Activated T-helper 17 cell treated with anti-CD3 and anti-CD28 coated beads, Interleukin-2, amount 50 U/mL, for 72 hours (primary cell): ENCODE measurements at regions not wholly inside any gene's neighbourhood (a gene's known extent, or its start where the extent isn't known, plus 50 kb on each side); places are given as distances from the start of the nearest gene placed in this dataset.

Experiments
- ATAC-seq: fragments of 150-1000 bp; cut with Tn5 transposase; replicated peaks from 2 replicates; pipeline ENCODE4 v1.10.0; 2021; ENCODE audit warnings: mild to moderate bottlenecking, moderate library complexity
- H3K27ac Mint-ChIP-seq: one replicate; pipeline ENCODE4 v1.8.0; 2022; ENCODE audit warnings: mixed read lengths
- H3K27me3 Mint-ChIP-seq: one replicate; pipeline ENCODE4 v1.8.0; 2022; ENCODE audit warnings: mixed read lengths
- H3K36me3 Mint-ChIP-seq: one replicate; pipeline ENCODE4 v1.8.0; 2022; ENCODE audit warnings: low read depth, mild to moderate bottlenecking, mixed read lengths
- H3K4me1 Mint-ChIP-seq: one replicate; pipeline ENCODE4 v1.8.0; 2022; ENCODE audit warnings: mixed read lengths
- H3K4me3 Mint-ChIP-seq: one replicate; pipeline ENCODE4 v1.8.0; 2022; ENCODE audit warnings: mild to moderate bottlenecking, mixed read lengths
- H3K9me3 Mint-ChIP-seq: one replicate; pipeline ENCODE4 v1.8.0; 2022; ENCODE audit warnings: mixed read lengths

DNA sequence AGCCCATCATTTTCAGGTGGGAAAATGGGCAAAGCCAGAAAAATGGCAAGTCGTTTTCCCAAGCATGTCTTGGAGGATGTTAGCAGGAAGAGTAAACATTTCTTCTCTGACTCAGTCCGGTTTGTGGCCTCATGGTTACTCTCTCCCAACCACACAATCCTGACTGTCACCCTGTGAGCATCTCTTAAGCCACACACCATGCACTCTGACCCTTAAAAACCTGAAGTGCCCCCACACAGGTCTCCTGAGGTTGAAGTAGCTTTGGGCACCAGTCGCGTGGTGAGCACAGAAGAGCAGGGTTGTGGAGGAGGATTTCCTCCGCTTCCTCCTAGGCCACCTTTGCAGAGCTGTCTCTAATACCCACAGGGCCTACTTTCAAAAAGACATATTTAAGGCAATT, 387.3 kb upstream of the NPVF start:
- Mint-ChIP-seq H3K36me3 (no peaks in the 10 kb centered on the region), H3K9me3 (peaks cover 4% of the 10 kb centered on the region), H3K4me1 (peaks cover 3% of the 10 kb centered on the region), H3K4me3 (no peak overlapping the region), H3K27ac (no peak overlapping the region), H3K27me3 (peaks cover 12% of the 10 kb centered on the region)
- ATAC-seq = no peak

DNA sequence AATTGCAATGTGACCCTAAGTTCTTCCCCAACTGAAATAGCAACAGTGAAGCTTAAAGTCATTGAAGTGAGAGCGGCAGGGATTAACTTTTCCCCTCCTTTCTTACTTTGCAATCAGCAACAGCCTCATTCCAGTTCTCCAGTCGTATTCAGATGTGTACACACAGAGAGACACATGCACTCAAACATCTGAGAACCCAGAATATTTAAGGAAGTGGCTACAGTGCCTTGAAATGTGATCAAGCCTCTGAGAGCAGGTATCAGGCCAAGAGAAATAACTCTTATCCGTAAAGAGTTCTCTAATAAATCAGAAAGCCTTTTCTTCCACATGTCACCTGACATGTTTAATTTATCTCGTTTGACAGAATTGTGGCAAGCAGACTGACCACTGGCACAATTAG, 388.9 kb upstream of the NPVF start:
- ATAC-seq = no peak

DNA sequence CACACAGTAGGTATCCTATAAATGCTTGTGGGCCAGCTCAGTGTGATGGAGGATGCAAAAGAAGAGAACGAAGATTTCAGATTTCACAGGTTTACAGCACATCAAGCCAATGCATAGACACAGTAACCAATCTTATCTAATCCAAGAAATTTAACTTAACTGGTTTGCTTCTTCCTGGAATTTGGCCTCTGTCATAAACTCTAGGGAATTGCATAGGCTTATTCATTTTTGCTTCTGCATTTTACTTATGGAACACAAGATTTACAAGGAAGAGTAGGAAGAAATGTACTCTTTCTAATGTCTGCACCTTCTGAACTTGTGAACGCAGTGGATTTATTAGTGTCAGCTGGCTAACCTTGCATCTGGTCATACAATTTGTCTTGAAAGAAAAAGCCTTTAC, 389.4 kb upstream of the NPVF start:
- no peak overlapping the region for H3K4me3 Mint-ChIP-seq
- H3K4me1 Mint-ChIP-seq = peaks cover 3% of the 10 kb centered on the region
- peaks cover 8% of the 10 kb centered on the region for H3K27me3 Mint-ChIP-seq
- ATAC-seq = no peak
- H3K36me3 Mint-ChIP-seq = no peaks in the 10 kb centered on the region
- H3K9me3 Mint-ChIP-seq = no peaks in the 10 kb centered on the region
- H3K27ac Mint-ChIP-seq = no peak overlapping the region

More for the DNA sequence above, 388.9 kb upstream of the NPVF start:
- Mint-ChIP-seq H3K27ac (no peak overlapping the region), H3K36me3 (no peaks in the 10 kb centered on the region), H3K4me3 (no peak overlapping the region), H3K9me3 (no peaks in the 10 kb centered on the region), H3K27me3 (peaks cover 8% of the 10 kb centered on the region), H3K4me1 (peaks cover 3% of the 10 kb centered on the region)

DNA sequence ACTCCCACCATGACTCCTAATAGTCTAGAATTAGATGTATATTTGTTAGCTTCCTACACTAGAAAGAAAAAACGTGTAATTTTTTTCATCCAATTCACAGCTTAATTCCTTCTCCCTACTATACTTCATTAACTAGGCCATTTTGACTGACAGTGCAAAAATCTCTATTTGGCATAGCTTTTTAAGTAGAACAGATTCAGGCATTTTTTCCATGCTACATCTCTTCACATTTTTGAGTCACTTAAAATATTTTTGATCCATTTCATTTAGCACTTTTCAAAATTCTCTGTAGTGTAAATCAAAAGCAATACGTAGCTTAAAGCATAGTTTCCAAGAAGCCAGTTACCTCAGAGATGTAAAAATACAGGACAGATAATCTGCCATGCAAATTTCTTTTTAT, 391.1 kb upstream of the NPVF start:
- no peak for ATAC-seq
- no peak overlapping the region for H3K27ac Mint-ChIP-seq
- H3K36me3 Mint-ChIP-seq = no peaks in the 10 kb centered on the region
- H3K4me3 Mint-ChIP-seq = no peak overlapping the region
- no peaks in the 10 kb centered on the region for H3K9me3 Mint-ChIP-seq
- peaks cover 3% of the 10 kb centered on the region for H3K4me1 Mint-ChIP-seq
- H3K27me3 Mint-ChIP-seq = peaks cover 3% of the 10 kb centered on the region

DNA sequence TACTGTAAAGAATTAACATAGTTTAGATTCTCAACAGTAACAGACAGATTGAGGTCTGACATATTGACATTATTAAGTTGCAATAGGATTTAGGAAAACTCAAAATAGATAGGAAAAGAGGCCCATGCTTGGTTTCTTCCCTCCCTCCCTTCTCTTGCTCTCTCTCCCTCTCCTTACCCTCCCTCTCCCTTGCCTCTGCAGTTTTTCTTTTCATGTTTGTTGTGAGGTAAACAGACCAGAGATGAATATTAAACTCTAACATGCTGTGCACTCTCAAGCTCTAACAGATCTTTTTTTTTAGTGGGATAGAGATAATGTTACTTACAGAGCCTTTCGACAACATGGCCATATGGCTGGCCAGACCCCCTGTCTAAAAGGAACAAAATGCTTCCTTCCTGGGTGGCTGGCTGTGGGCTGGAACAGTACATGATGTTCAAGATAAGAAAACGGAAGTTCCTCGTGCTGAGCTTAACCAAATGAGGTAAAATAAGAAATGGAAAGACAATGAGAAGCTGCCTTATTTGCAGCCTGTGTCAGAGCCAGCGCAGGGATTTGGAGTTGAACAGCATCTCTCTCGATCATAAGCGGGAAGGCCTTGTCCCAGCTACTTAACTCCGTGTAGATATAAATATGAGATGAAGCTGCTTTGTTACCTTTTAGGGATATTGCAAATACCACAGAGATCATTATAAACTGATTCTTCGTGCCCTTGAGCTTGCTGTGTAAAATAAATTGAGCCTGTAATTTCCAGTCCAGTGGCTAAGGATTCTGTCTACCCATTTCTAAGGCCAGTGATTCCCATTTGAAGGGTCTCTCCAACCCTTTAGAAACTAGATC, 391.9 kb upstream of the NPVF start:
- peak overlapping the region; percentile 22 for H3K4me3 Mint-ChIP-seq
- peak; percentile 24 for ATAC-seq
- no peak overlapping the region for H3K27ac Mint-ChIP-seq
- peaks cover 3% of the 10 kb centered on the region for H3K4me1 Mint-ChIP-seq
- no peaks in the 10 kb centered on the region for H3K36me3 Mint-ChIP-seq
- H3K9me3 Mint-ChIP-seq = no peaks in the 10 kb centered on the region
- H3K27me3 Mint-ChIP-seq = no peaks in the 10 kb centered on the region

DNA sequence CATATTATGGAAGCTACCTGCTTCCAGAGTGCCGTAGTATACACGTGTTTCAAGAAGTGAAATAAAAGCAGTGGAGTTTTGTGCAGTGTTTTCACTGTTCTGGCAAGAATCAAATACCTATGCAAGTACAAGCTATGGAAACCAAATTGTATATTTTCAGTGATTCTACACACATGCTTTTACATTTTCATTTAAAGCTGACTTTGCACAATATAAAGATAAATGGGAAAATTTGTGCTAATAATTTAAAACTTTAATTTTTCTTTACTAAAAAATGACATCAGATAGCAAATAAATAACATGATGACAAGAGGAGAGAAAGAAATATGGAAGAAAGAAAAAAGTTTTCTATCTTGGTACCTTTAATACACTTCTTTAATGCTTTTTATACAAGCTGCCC, 393.7 kb upstream of the NPVF start:
- Mint-ChIP-seq H3K4me1 (peaks cover 3% of the 10 kb centered on the region), H3K4me3 (no peak overlapping the region), H3K9me3 (no peaks in the 10 kb centered on the region), H3K27ac (no peak overlapping the region), H3K36me3 (no peaks in the 10 kb centered on the region), H3K27me3 (peaks cover 3% of the 10 kb centered on the region)
- ATAC-seq = no peak

DNA sequence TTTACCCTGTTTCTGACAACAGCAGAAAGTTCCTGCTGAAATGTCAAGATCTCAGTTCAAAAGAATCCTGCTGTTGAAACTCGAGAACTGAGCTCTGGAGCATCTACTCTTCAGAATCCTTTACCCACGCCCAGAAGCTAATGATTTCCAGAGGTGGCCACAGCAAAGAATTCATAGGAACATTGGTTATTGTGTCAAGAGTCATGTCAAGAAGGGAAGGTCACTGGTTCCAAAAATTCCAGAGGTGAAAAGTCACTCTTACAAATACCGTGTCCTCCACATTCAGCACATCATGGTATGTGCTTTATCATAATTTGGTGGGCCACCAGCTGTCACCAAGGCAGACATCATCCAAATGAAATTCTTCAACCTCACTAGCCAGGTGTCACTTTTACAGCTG, 394.4 kb upstream of the NPVF start:
- peaks cover 3% of the 10 kb centered on the region for H3K4me1 Mint-ChIP-seq
- no peak overlapping the region for H3K4me3 Mint-ChIP-seq
- no peak for ATAC-seq
- H3K27ac Mint-ChIP-seq = no peak overlapping the region
- H3K36me3 Mint-ChIP-seq = no peaks in the 10 kb centered on the region
- H3K27me3 Mint-ChIP-seq = peaks cover 3% of the 10 kb centered on the region
- no peaks in the 10 kb centered on the region for H3K9me3 Mint-ChIP-seq

DNA sequence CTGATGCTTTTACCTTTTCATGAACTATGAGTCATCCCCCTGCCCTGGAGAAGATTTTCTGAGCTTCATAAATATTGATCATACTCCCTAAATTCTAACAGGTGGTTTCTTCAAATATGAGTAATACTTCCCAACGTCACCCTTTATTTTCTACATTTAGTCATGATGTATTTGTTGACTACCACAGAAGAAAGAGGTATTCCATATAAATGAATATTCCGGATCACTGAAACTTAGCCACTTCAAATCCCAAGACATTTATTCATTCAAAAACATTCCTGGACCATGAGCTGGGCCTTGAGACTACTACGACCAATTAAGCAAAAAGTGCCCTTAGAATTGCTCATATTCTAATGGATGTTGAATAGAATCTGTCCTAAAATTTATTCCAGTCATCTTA, 395.8 kb upstream of the NPVF start:
- Mint-ChIP-seq H3K27ac (no peak overlapping the region), H3K4me1 (peaks cover 3% of the 10 kb centered on the region), H3K9me3 (no peaks in the 10 kb centered on the region), H3K4me3 (no peak overlapping the region), H3K27me3 (peaks cover 3% of the 10 kb centered on the region), H3K36me3 (no peaks in the 10 kb centered on the region)
- ATAC-seq = no peak

DNA sequence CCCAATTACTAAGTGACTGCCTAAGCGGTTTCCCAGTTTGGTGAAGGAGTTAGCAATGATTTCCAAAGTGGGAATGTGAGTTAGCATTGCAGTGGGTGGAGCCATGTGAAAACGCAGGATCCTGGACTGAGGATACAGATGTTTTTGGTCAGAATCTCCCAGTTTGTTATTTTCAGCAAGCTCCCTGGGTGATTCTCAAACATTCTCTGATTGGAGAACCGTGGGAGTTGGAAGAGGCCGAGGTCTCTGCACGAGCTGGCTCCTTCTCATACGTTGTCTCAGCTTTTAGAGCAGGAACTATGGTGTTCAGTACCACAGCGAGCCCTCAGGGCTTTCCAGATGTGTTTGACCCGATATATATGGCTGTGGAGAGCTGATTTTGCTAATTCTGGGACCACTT, 396.5 kb upstream of the NPVF start:
- ATAC-seq = no peak
- Mint-ChIP-seq H3K36me3 (no peaks in the 10 kb centered on the region), H3K4me1 (peaks cover 3% of the 10 kb centered on the region), H3K27ac (no peak overlapping the region), H3K9me3 (no peaks in the 10 kb centered on the region), H3K4me3 (no peak overlapping the region), H3K27me3 (peaks cover 3% of the 10 kb centered on the region)

DNA sequence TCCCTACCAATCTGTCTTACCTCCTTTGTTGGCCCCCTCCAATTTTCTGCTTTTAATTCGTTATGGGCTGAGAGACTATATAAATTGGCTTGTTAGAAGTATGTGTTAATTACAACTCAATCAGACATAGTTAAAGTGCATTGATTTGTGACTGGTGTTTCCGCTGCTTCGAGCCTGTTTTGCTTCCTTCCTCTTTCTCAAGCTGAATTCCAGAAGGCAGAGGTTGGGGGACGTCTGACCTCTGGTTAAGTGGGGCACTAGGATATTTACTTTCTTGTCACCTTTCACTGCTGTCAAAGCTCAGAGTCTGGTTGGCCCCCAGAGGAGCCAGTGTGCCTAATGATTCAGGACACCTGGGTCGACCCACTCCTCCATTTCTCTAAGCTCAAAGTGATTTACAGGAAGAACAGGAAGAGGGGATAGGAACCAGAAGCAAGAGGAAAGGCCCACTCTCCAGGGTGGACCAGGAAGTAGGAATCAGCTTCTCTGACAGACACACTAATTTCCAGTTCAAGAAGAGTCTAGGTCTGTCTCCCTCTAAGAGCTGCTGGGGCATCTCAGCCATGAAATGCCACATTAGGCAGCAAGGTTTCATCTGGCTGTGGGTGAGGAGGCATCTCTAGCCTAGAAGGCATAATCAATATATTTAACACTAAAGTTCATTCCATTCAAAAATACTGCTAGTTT, 397.2 kb upstream of the NPVF start:
- no peak for ATAC-seq
- no peaks in the 10 kb centered on the region for H3K4me1 Mint-ChIP-seq

DNA sequence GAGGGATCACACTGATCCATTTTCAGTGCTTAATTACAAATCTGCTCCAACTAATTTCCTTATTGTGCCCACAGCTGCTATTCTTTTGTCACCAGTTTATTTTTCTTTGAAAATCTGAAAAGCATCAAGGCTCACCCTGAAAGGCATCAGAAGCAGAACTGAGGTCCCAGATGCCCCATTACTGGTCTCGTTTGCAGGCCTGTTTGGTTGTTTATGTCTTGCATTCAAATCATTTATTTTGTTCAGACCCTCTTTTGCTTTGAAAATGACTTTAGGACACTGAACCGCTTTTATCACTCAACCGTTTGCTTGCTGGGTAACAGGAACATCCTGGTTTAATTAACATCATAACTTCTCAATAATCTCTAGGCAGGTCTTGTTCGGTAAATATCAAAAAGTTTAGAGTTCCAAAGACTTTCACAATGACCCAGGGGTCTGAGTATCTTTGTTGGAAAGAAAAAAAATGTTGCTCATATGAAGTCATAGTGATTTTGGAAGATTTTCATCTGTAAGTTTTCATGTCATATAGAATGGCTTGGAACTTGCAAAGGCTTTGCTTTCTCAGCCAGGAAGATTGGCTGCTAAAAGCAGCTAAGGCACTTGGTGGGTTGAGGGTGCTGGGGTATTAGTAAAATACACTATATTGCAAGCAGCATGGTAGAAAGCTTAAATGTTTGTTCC, 398.3 kb upstream of the NPVF start:
- Mint-ChIP-seq H3K4me1 (no peaks in the 10 kb centered on the region), H3K9me3 (no peaks in the 10 kb centered on the region), H3K27ac (no peak overlapping the region), H3K36me3 (no peaks in the 10 kb centered on the region), H3K27me3 (peaks cover 10% of the 10 kb centered on the region), H3K4me3 (no peak overlapping the region)
- ATAC-seq = no peak

More for the DNA sequence above, 397.2 kb upstream of the NPVF start:
- peaks cover 6% of the 10 kb centered on the region for H3K27me3 Mint-ChIP-seq
- no peak overlapping the region for H3K4me3 Mint-ChIP-seq
- H3K27ac Mint-ChIP-seq = no peak overlapping the region
- no peaks in the 10 kb centered on the region for H3K9me3 Mint-ChIP-seq
- no peaks in the 10 kb centered on the region for H3K36me3 Mint-ChIP-seq

DNA sequence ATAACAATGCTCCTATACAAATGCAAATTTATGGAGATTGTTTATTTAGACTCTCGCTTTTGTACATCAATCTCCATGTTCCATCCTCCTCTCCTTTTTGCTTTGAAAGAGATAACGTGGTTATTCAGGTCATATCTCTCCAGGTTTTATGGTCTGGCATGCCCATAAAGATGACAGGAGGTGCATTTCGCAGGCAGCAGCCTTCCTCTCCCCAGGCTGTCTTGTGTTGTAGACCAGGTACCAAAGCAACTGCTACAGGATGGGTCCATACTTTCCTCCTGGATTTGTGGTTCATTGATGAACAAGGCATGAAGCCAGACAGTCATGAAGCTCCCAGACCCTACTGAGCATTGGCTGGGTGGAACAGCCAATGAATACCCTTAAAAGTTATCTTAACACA, 400.2 kb upstream of the NPVF start:
- Mint-ChIP-seq H3K4me3 (no peak overlapping the region), H3K36me3 (no peaks in the 10 kb centered on the region), H3K27me3 (peaks cover 10% of the 10 kb centered on the region), H3K27ac (no peak overlapping the region), H3K4me1 (no peaks in the 10 kb centered on the region), H3K9me3 (no peaks in the 10 kb centered on the region)
- no peak for ATAC-seq

DNA sequence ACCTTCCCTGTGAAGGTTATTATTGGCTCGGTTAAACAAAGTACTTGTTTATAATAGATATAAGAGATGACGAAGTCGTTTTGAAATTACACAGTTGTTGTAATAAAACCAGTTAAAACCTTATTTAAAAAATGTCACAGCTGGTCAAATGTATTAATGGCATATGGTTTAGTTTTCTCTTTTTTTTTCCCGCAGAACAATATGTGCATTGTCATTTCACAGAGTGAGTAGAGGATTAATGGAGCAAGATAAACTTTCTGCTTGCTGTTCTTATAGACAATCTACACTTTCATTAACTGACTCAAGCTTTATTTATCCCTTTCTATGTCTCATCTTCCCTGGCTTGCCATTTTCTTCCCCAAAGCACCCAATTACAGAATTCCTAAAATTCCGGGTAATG, 404.3 kb upstream of the NPVF start:
- Mint-ChIP-seq H3K27ac (no peak overlapping the region), H3K9me3 (no peaks in the 10 kb centered on the region), H3K4me1 (no peaks in the 10 kb centered on the region), H3K27me3 (peaks cover 7% of the 10 kb centered on the region), H3K4me3 (no peak overlapping the region), H3K36me3 (no peaks in the 10 kb centered on the region)
- ATAC-seq = no peak

DNA sequence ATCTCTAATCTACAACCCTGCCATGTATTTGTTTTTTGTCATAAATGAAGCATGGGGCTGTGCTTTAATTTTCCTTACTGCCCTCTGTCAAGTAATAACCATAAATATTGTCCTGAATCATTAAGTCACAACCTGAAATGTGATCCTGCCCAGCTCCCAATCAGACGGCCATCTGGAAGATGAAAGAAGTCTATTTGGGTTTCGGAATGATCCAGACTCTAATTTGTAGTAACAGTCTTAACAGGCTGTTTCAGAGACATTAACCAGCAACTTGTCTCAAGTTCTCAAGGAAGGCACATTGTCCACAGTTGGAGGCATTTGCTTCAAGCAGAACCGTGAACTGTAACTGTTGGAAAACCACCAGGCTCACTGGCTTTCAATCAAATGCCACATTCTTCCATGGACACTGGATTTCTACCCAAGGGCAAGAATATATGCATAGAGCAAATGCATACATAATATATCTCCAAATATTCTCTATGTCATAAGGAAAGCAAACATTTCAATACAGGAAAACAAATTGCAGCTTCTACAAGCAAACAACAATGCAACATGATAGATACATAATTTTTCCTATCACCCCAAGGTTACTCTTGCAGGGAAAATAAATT, 405.2 kb upstream of the NPVF start:
- Mint-ChIP-seq H3K4me1 (no peaks in the 10 kb centered on the region), H3K9me3 (no peaks in the 10 kb centered on the region), H3K4me3 (no peak overlapping the region), H3K36me3 (no peaks in the 10 kb centered on the region), H3K27me3 (peaks cover 7% of the 10 kb centered on the region), H3K27ac (no peak overlapping the region)
- no peak for ATAC-seq
